ENCODE measurements at regions not wholly inside any gene's neighbourhood (a gene's known extent, or its start where the extent isn't known, plus 50 kb on each side); places are given as distances from the start of the nearest gene placed in this dataset.

DNA sequence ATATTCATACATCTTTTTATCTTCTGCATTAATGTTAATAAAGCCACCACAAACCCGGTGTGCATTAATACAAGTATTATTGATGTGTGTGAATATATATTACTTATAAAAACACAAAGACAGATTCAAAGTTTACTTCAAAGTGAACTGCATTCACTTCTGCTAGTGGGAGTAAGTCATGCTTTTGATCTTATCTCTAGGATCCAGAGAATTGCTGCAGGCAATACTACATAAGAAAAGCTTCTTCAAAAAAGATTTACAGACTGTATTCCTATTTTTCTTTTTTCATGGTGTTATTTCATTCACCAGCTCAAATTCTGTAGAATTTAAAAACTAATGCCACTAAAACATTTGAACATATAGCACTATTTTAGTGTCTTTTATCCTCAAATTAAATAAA is 87.5 kb upstream of the CBLB start:
- DNase-seq (ENCODE audit: low read depth, low spot score) = no peak
- POLR2A ChIA-PET = no interaction called here
- no peak overlapping the region for H3K4me3 ChIP-seq (ENCODE audit: low read depth, low read length)
- CTCF ChIA-PET = interaction anchor here (1.1 kb wide), 1 partner anchor 69 kb away, joined by 3 read pairs; no protein-coding TSS in a partner anchor
- TF ChIP-seq, protein P1, sequence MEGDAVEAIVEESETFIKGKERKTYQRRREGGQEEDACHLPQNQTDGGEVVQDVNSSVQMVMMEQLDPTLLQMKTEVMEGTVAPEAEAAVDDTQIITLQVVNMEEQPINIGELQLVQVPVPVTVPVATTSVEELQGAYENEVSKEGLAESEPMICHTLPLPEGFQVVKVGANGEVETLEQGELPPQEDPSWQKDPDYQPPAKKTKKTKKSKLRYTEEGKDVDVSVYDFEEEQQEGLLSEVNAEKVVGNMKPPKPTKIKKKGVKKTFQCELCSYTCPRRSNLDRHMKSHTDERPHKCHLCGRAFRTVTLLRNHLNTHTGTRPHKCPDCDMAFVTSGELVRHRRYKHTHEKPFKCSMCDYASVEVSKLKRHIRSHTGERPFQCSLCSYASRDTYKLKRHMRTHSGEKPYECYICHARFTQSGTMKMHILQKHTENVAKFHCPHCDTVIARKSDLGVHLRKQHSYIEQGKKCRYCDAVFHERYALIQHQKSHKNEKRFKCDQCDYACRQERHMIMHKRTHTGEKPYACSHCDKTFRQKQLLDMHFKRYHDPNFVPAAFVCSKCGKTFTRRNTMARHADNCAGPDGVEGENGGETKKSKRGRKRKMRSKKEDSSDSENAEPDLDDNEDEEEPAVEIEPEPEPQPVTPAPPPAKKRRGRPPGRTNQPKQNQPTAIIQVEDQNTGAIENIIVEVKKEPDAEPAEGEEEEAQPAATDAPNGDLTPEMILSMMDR (IDR thresholded peaks at IDR 0.05; ENCODE audit: insufficient read depth, low read length, missing control alignments) = no peak

DNA sequence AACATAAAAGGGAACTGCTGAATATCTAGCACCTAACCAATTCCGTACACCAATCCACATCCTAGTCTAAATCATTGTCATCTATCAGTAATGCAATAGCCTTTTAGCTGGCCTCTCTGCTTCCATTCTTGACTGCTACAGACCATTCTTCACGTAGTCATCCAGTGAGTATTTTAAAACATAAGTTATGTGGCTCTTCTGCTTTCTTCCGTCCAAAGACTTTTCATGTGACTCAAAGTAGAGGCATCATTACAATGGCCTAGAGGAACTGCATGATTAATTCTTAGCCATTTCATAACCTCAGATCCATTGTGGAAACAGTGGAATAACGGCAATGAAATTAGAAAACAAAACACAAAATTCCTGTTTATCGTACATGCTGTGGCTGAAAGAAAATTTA is 88.9 kb upstream of the CBLB start:
- TF ChIP-seq, protein P1 (IDR thresholded peaks at IDR 0.05; ENCODE audit: insufficient read depth, low read length, missing control alignments) = no peak
- DNase-seq (ENCODE audit: low read depth, low spot score) = peak; percentile 64
- CTCF ChIA-PET = interaction anchor here (1.1 kb wide), 1 partner anchor 652 kb away, joined by 3 read pairs; no protein-coding TSS in a partner anchor
- H3K4me3 ChIP-seq (ENCODE audit: low read depth, low read length) = no peak overlapping the region
- POLR2A ChIA-PET = interaction anchor here (0.9 kb wide), 1 partner anchor 91 kb away, joined by 3 read pairs; no protein-coding TSS in a partner anchor

DNA sequence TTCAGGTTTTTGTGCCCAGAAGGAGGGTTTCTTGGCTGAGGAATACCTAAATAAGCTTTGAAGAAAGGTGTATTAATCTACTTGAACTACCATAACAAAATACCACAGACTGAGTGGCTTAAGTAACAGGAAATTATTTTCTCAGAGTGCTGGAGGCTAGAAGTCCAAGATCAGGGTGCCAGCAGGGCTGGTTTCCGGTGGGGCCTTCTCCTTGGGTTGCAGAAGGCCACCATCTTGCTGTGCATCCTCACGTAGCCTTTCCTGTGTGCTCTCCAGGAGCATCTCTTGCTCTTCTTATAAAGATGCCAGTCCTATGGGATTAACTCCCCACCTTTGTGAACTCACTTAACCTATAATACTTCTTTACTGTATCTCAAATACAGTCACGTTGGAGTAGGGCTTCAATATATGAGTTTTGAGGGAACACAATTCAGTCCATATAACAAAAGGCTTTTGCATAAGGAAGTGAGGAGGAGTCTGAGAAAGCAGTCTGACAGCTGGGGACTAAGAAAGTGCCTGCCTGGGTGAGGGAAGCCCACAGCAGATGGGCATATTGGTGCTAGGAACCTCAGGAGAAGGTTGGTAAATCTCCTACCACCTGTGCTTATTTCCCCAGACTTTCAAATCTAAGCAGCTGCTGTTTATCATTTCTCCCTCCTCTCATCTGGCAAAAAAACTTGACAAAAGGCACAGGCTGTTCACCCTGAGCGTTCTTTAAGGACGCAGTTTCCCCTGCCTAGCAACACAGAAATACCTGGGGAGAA is 89.6 kb upstream of the CBLB start:
- TF ChIP-seq, protein P1 (IDR thresholded peaks at IDR 0.05; ENCODE audit: insufficient read depth, low read length, missing control alignments) = no peak
- DNase-seq (ENCODE audit: low read depth, low spot score) = no peak
- ChIA-PET CTCF (no interaction called here), POLR2A (interaction anchor here (0.9 kb wide), 1 partner anchor 91 kb away, joined by 3 read pairs; no protein-coding TSS in a partner anchor)
- H3K4me3 ChIP-seq (ENCODE audit: low read depth, low read length) = no peak overlapping the region

DNA sequence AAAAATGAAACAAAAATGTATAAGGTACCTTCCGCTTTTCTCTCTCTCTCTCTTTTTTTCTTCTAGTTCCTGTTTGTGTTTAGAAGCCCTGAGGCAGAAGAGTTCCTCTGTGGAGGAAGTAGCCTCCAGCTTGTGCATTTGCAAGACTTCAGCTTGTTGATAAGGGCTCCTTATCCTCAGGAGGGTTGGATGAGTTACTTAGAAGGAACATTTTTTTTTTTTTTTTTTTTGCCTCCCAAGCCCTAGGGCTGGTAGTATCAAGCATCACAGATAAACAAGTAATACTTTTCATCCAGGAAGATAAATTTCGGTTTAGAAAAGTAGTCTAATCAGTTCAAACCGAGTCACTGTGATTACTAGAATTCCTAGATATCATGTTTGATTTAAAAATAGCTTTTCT is 91.0 kb upstream of the CBLB start:
- TF ChIP-seq, protein P1 (IDR thresholded peaks at IDR 0.05; ENCODE audit: insufficient read depth, low read length, missing control alignments) = no peak
- CTCF ChIA-PET = interaction anchor here (0.6 to 1.6 kb wide), 3 partner anchors 10 to 1158 kb away, joined by 3 to 4 read pairs (median 4); no protein-coding TSS in a partner anchor
- DNase-seq (ENCODE audit: low read depth, low spot score) = no peak
- no peak overlapping the region for H3K4me3 ChIP-seq (ENCODE audit: low read depth, low read length)
- POLR2A ChIA-PET = no interaction called here

DNA sequence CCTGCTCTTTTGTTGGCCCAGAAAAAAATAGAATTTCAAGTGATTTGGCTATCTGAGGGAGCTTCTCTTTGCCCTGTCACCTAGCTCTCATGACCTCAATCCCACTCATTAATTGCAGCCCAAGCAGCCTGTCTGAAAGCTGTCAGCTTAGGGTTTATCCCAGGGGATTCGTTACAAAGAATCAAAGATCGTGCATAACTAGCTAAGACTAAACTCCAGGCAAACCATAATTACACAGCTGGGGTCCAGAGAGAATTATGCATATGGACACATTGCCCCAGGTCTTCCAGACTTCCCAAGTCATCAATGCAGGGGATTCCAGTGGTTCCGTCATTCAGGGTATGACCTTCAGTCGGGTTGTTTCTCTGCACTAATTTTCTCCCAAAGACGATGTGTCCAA is 91.6 kb upstream of the CBLB start:
- TF ChIP-seq, protein P1 (IDR thresholded peaks at IDR 0.05; ENCODE audit: insufficient read depth, low read length, missing control alignments) = no peak
- ChIA-PET POLR2A (no interaction called here), CTCF (interaction anchor here (0.6 to 1.6 kb wide), 3 partner anchors 10 to 1158 kb away, joined by 3 to 4 read pairs (median 4); no protein-coding TSS in a partner anchor)
- no peak for DNase-seq (ENCODE audit: low read depth, low spot score)
- no peak overlapping the region for H3K4me3 ChIP-seq (ENCODE audit: low read depth, low read length)

DNA sequence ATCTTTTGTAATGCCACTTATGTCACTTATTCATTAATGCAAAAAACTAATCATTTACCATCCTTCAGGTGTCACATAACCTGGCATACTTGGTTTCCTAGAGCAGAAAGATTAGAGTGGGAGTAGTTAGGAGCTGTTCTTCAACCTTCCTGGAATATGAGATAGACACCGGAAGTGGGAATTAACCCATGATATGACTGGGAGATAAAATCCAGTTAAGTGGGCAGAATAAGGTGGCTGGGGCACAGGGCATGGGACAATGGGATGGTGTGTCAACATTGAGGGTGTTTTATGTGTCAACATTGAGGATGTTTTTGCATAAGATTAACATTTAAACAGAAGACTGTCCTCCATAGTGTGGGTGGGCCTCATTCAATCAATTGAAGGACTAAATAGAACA is 94.3 kb upstream of the CBLB start:
- POLR2A ChIA-PET = no interaction called here
- CTCF ChIA-PET = interaction anchor here (1.4 kb wide), 1 partner anchor 13 kb away, joined by 3 read pairs; no protein-coding TSS in a partner anchor
- no peak for DNase-seq (ENCODE audit: low read depth, low spot score)
- no peak overlapping the region for H3K4me3 ChIP-seq (ENCODE audit: low read depth, low read length)
- TF ChIP-seq, protein P1 (IDR thresholded peaks at IDR 0.05; ENCODE audit: insufficient read depth, low read length, missing control alignments) = no peak

Measured in AG04449 (cell line).